ENCODE measurements at regions not wholly inside any gene's neighbourhood (a gene's known extent, or its start where the extent isn't known, plus 50 kb on each side); places are given as distances from the start of the nearest gene placed in this dataset.

DNA sequence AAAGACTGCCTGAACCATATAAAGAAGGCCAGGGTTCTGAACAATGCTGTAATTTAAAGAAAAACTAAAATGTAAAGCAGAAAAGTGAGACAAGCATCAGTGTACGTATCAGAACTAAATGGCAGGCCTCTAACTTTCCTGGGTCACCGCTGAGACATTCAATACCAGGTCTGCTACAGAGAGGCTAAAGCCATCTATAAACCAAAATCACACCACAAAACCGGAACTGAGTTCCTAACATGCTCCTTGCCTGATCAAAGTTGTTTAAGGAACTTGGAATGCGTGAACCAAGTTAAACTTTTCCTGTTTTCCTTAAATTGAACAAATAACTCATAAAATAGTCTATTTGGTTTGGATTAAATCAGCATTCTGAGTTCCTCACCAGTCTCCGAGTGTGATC lies 55.3 kb upstream of the TECRL start:
- no peak for DNase-seq (ENCODE audit: low read depth)
